ENCODE measurements at regions not wholly inside any gene's neighbourhood (a gene's known extent, or its start where the extent isn't known, plus 50 kb on each side); places are given as distances from the start of the nearest gene placed in this dataset.

GRCh38 chr10:108411894-108412293 lies 1247.4 kb upstream of the SORCS1 start:
- H3K9me3 ChIP-seq, result no peaks in the 10 kb centered on the region
- H3K4me3 Mint-ChIP-seq (ENCODE audit: unreplicated experiment), result no peak overlapping the region
- H3K36me3 ChIP-seq (ENCODE audit: control insufficient read depth, insufficient read depth, low read length), result no peaks in the 10 kb centered on the region
- no peaks in the 10 kb centered on the region for H3K9me3 Mint-ChIP-seq (ENCODE audit: unreplicated experiment)
- TF ChIP-seq CTCF (IDR thresholded peaks at IDR 0.05; ENCODE audit: insufficient read depth in 1 of 2, low read depth in 1 of 2, low read length in 1 of 2, severe bottlenecking in 1 of 2, unreplicated experiment in 1 of 2), result no peak
- no TSS peak for BruUV-seq (replicated peaks)
- intact Hi-C loops (cut with micrococcal nuclease; ENCODE audit: unreplicated experiment), result no loop called here
- peaks cover 2% of the 10 kb centered on the region for H3K27me3 Mint-ChIP-seq (ENCODE audit: insufficient read depth, unreplicated experiment)
- H3K27ac Mint-ChIP-seq (ENCODE audit: unreplicated experiment), result no peak overlapping the region
- no peak for DNase-seq
- H3K36me3 Mint-ChIP-seq (ENCODE audit: insufficient read depth, unreplicated experiment), result no peaks in the 10 kb centered on the region
- H3K4me3 ChIP-seq (ENCODE audit: low read depth, low read length), result no peak overlapping the region
- H3K27me3 ChIP-seq (replicated peaks; ENCODE audit: control insufficient read depth, insufficient read depth, low read length), result no peaks in the 10 kb centered on the region
- no peaks in the 10 kb centered on the region for H3K4me1 ChIP-seq
- ChIA-PET CTCF (no interaction called here), POLR2A (no interaction called here)
- peaks cover 17% of the 10 kb centered on the region for H3K4me1 Mint-ChIP-seq (ENCODE audit: low read depth, unreplicated experiment)

DNA sequence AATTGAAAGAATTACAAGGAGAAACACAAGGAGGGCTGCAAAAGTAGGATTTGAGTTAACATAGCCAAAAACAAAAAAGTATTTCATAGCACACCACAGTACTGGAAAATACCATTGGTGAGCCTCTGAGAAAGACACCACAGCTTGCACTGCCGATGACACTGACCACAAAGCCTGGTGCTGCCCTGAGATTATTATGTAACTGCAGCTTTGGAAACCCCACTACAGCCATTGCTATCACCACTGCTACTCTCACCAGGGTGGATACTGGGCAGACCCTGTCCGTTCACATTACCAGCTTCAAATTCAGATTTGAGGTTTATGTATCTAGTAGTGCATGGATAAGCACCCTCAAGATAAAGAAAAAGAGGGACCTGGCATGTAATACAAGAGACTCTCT lies 1246.7 kb upstream of the SORCS1 start:
- no peak for DNase-seq
- H3K36me3 ChIP-seq (ENCODE audit: control insufficient read depth, insufficient read depth, low read length), result no peaks in the 10 kb centered on the region
- H3K4me1 Mint-ChIP-seq (ENCODE audit: low read depth, unreplicated experiment), result peaks cover 17% of the 10 kb centered on the region
- POLR2A ChIA-PET, result no interaction called here
- no peak overlapping the region for H3K4me3 ChIP-seq (ENCODE audit: low read depth, low read length)
- intact Hi-C loops (cut with micrococcal nuclease; ENCODE audit: unreplicated experiment), result no loop called here
- CTCF ChIA-PET, result no interaction called here
- no peaks in the 10 kb centered on the region for H3K27me3 ChIP-seq (replicated peaks; ENCODE audit: control insufficient read depth, insufficient read depth, low read length)
- no TSS peak for BruUV-seq (replicated peaks)
- no peaks in the 10 kb centered on the region for H3K9me3 Mint-ChIP-seq (ENCODE audit: unreplicated experiment)
- no peaks in the 10 kb centered on the region for H3K4me1 ChIP-seq
- no peaks in the 10 kb centered on the region for H3K36me3 Mint-ChIP-seq (ENCODE audit: insufficient read depth, unreplicated experiment)
- TF ChIP-seq CTCF (IDR thresholded peaks at IDR 0.05; ENCODE audit: insufficient read depth in 1 of 2, low read depth in 1 of 2, low read length in 1 of 2, severe bottlenecking in 1 of 2, unreplicated experiment in 1 of 2), result no peak
- H3K27me3 Mint-ChIP-seq (ENCODE audit: insufficient read depth, unreplicated experiment), result peaks cover under 1% of the 10 kb centered on the region
- no peak overlapping the region for H3K27ac Mint-ChIP-seq (ENCODE audit: unreplicated experiment)
- H3K4me3 Mint-ChIP-seq (ENCODE audit: unreplicated experiment), result no peak overlapping the region
- no peaks in the 10 kb centered on the region for H3K9me3 ChIP-seq

DNA sequence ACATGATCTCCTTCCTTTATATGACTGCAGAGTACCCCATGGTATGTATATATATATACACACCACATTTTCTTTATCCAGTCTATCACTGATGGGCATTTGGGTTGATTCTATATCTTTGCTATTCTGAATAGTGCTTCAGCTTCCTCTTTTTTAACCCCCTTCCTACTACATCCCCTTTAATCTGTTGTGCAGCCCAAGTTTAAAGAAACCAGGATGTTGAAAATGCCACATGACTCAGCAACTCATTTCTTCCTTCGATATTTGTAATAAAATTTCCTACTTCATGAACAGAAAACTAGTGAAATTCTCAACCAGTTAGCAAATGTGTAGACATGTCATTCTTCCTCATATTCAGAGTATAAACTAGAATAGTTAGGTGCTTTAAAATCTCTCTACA lies 1245.7 kb upstream of the SORCS1 start:
- ChIA-PET CTCF (no interaction called here), POLR2A (no interaction called here)
- Mint-ChIP-seq H3K4me3 (ENCODE audit: unreplicated experiment) (no peak overlapping the region), H3K4me1 (ENCODE audit: low read depth, unreplicated experiment) (peaks cover 17% of the 10 kb centered on the region), H3K27ac (ENCODE audit: unreplicated experiment) (peak overlapping the region; percentile 1), H3K27me3 (ENCODE audit: insufficient read depth, unreplicated experiment) (no peaks in the 10 kb centered on the region), H3K36me3 (ENCODE audit: insufficient read depth, unreplicated experiment) (no peaks in the 10 kb centered on the region), H3K9me3 (ENCODE audit: unreplicated experiment) (no peaks in the 10 kb centered on the region)
- TF ChIP-seq CTCF (IDR thresholded peaks at IDR 0.05; ENCODE audit: insufficient read depth in 1 of 2, low read depth in 1 of 2, low read length in 1 of 2, severe bottlenecking in 1 of 2, unreplicated experiment in 1 of 2), result no peak
- Histone ChIP-seq H3K36me3 (ENCODE audit: control insufficient read depth, insufficient read depth, low read length) (no peaks in the 10 kb centered on the region), H3K9me3 (no peaks in the 10 kb centered on the region), H3K27me3 (replicated peaks; ENCODE audit: control insufficient read depth, insufficient read depth, low read length) (no peaks in the 10 kb centered on the region), H3K4me1 (no peaks in the 10 kb centered on the region), H3K4me3 (ENCODE audit: low read depth, low read length) (no peak overlapping the region)
- no peak for DNase-seq
- BruUV-seq (replicated peaks), result no TSS peak
- intact Hi-C loops (cut with micrococcal nuclease; ENCODE audit: unreplicated experiment), result no loop called here
